Stimulated activated CD8-positive, alpha-beta memory T cell treated with anti-CD3 and anti-CD28 coated beads, Interleukin-2, amount 100 ng/mL, for 1 hour (primary cell): ENCODE measurements at regions not wholly inside any gene's neighbourhood (a gene's known extent, or its start where the extent isn't known, plus 50 kb on each side); places are given as distances from the start of the nearest gene placed in this dataset.

Source experiments
- DNase-seq, 2 donors: peaks; one replicate each; pipeline ENCODE4 v3.0.0-alpha.2; 2020; ENCODE audit warnings: low read depth in 2 of 2

GRCh38 chr20:52921340-52921739, 50.8 kb upstream of the TSHZ2 start:
- no peak for DNase-seq

- no peak for DNase-seq
These were observed 53.8 kb upstream of the TSHZ2 start for GRCh38 chr20:52918311-52918710.

GRCh38 chr20:52915564-52915963, 56.6 kb upstream of the TSHZ2 start:
- DNase-seq = no peak

- no peak for DNase-seq
These were observed 57.3 kb upstream of the TSHZ2 start for GRCh38 chr20:52914870-52915269.

- no peak for DNase-seq
These were observed 58.3 kb upstream of the TSHZ2 start for GRCh38 chr20:52913650-52914387.

GRCh38 chr20:52905241-52905994, 66.7 kb upstream of the TSHZ2 start:
- DNase-seq = no peak

- no peak for DNase-seq
These were observed 67.3 kb upstream of the TSHZ2 start for GRCh38 chr20:52904837-52905236.

- DNase-seq = no peak
These were observed 73.0 kb upstream of the TSHZ2 start for GRCh38 chr20:52899041-52899608.

GRCh38 chr20:52896348-52896747, 75.8 kb upstream of the TSHZ2 start:
- no peak for DNase-seq

GRCh38 chr20:52895701-52896100, 76.5 kb upstream of the TSHZ2 start:
- no peak for DNase-seq

GRCh38 chr20:52895235-52895634, 76.9 kb upstream of the TSHZ2 start:
- no peak for DNase-seq

- no peak for DNase-seq
These were observed 78.7 kb upstream of the TSHZ2 start for GRCh38 chr20:52893498-52893897.

- no peak for DNase-seq
These were observed 80.1 kb upstream of the TSHZ2 start for GRCh38 chr20:52892023-52892422.

- DNase-seq = no peak
These were observed 82.0 kb upstream of the TSHZ2 start for GRCh38 chr20:52890130-52890529.

- no peak for DNase-seq
These were observed 82.9 kb upstream of the TSHZ2 start for GRCh38 chr20:52889225-52889624.

GRCh38 chr20:52888096-52888495, 84.1 kb upstream of the TSHZ2 start:
- no peak for DNase-seq

- DNase-seq = no peak
These were observed 91.2 kb upstream of the TSHZ2 start for GRCh38 chr20:52880997-52881396.

GRCh38 chr20:52880259-52880658, 91.9 kb upstream of the TSHZ2 start:
- DNase-seq = no peak

- DNase-seq = no peak
These were observed 97.9 kb upstream of the TSHZ2 start for GRCh38 chr20:52874241-52874640.

- DNase-seq = no peak
These were observed 102.3 kb upstream of the TSHZ2 start for GRCh38 chr20:52869698-52870501.

- DNase-seq = no peak
These were observed 102.9 kb upstream of the TSHZ2 start for GRCh38 chr20:52869276-52869675.

- no peak for DNase-seq
These were observed 104.9 kb upstream of the TSHZ2 start for GRCh38 chr20:52867305-52867704.
